HG02623 (cell line): ENCODE measurements at regions not wholly inside any gene's neighbourhood (a gene's known extent, or its start where the extent isn't known, plus 50 kb on each side); places are given as distances from the start of the nearest gene placed in this dataset.

ENCODE experiments used
- ATAC-seq: cut with Tn5 transposase; IDR thresholded peaks from one replicate; pipeline ENCODE4 v1.9.1; 2021; ENCODE audit warnings: moderate library complexity; ENCODE audit not compliant: unreplicated experiment

- no peak for ATAC-seq
These were observed 266.7 kb upstream of the C2CD4B start for GRCh38 chr15:62431817-62432216.

- no peak for ATAC-seq
These were observed 267.8 kb upstream of the C2CD4B start for GRCh38 chr15:62432702-62433398.

- ATAC-seq: no peak
These were observed 271.1 kb upstream of the C2CD4B start for GRCh38 chr15:62436235-62436634.

GRCh38 chr15:62437753-62438152, 272.7 kb upstream of the C2CD4B start:
- ATAC-seq: no peak

- no peak for ATAC-seq
These were observed 274.5 kb upstream of the C2CD4B start for GRCh38 chr15:62439543-62440016.

GRCh38 chr15:62440362-62441105, 275.4 kb upstream of the C2CD4B start:
- ATAC-seq: no peak

GRCh38 chr15:62444104-62445022, 279.3 kb upstream of the C2CD4B start:
- ATAC-seq: no peak

- ATAC-seq: no peak
These were observed 280.2 kb upstream of the C2CD4B start for GRCh38 chr15:62445244-62445643.

- ATAC-seq: no peak
These were observed 281.9 kb upstream of the C2CD4B start for GRCh38 chr15:62446984-62447383.

GRCh38 chr15:62447742-62448141, 282.7 kb upstream of the C2CD4B start:
- no peak for ATAC-seq

- no peak for ATAC-seq
These were observed 284.6 kb upstream of the C2CD4B start for GRCh38 chr15:62449638-62450037.

GRCh38 chr15:62450061-62450460, 285.0 kb upstream of the C2CD4B start:
- no peak for ATAC-seq

- no peak for ATAC-seq
These were observed 286.9 kb upstream of the C2CD4B start for GRCh38 chr15:62452026-62452425.

GRCh38 chr15:62452667-62453066, 287.6 kb upstream of the C2CD4B start:
- no peak for ATAC-seq

- no peak for ATAC-seq
These were observed 288.3 kb upstream of the C2CD4B start for GRCh38 chr15:62453375-62453774.

- ATAC-seq: no peak
These were observed 288.9 kb upstream of the C2CD4B start for GRCh38 chr15:62453981-62454380.

GRCh38 chr15:62454567-62455172, 289.6 kb upstream of the C2CD4B start:
- no peak for ATAC-seq

- ATAC-seq: no peak
These were observed 290.4 kb upstream of the C2CD4B start for GRCh38 chr15:62455441-62455921.

GRCh38 chr15:62456011-62456920, 291.2 kb upstream of the C2CD4B start:
- no peak for ATAC-seq

- no peak for ATAC-seq
These were observed 292.0 kb upstream of the C2CD4B start for GRCh38 chr15:62457100-62457499.
